ENCODE measurements at regions not wholly inside any gene's neighbourhood (a gene's known extent, or its start where the extent isn't known, plus 50 kb on each side); places are given as distances from the start of the nearest gene placed in this dataset.

DNA sequence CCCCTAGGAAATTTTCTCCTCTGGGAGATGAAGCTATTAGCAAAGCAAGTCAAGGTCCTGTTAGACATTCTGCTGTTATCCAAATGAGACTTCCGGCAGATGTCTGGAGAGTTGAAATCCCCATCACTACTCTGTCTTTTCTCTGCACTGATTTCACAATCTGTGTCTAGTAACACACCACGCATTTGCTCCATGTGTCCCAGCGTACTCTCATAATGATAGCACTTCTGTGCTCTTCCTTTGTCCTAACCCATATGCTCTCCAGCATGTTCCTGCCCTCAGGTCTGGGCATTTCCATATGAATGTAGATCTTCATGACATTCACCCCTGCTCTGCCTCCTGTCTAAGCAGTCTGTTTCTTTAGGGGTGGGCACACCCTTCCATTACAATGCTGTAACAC, 1949.0 kb upstream of the WWC1 start:
- no peak overlapping the region for H3K4me2 ChIP-seq (ENCODE audit: control insufficient read depth, extremely low read depth, insufficient read depth, low read depth, low read length)
- no peaks in the 10 kb centered on the region for H3K79me2 ChIP-seq (ENCODE audit: control insufficient read depth, insufficient read depth, low read length)
- H3K9me1 ChIP-seq (ENCODE audit: control insufficient read depth, extremely low read depth, insufficient read depth, low read length) = no peaks in the 10 kb centered on the region
- H3K4me1 ChIP-seq (ENCODE audit: control insufficient read depth, extremely low read depth, insufficient read depth, low read length) = no peaks in the 10 kb centered on the region
- no peaks in the 10 kb centered on the region for H3K36me3 ChIP-seq (ENCODE audit: control insufficient read depth in 2 of 2, extremely low read depth in 1 of 2, insufficient read depth in 2 of 2, low read length in 2 of 2)
- H3K9ac ChIP-seq (ENCODE audit: control insufficient read depth, extremely low read depth, insufficient read depth, low read length) = no peak overlapping the region
- no peaks in the 10 kb centered on the region for H4K20me1 ChIP-seq (ENCODE audit: control insufficient read depth, extremely low read depth, insufficient read depth, low read length)
- DNase-seq (ENCODE audit: low read depth, low spot score) (no peak), FAIRE-seq (no peak)
- H3K27me3 ChIP-seq (ENCODE audit: control insufficient read depth, extremely low read depth, insufficient read depth, low read length) = no peaks in the 10 kb centered on the region
- dilution Hi-C loops (cut with MboI; ENCODE audit: extremely low pct_ligation_motif_present, low sequenced_read_pairs) = no loop called here
- H2AFZ ChIP-seq (ENCODE audit: control insufficient read depth, low read length) = no peak overlapping the region
- H3K9me3 ChIP-seq (ENCODE audit: control insufficient read depth, low read depth, low read length) = no peaks in the 10 kb centered on the region
- no peak overlapping the region for H3K27ac ChIP-seq (ENCODE audit: control insufficient read depth, insufficient read depth, low read length)
- no peak overlapping the region for H3K4me3 ChIP-seq (ENCODE audit: control insufficient read depth in 2 of 3, extremely low read depth in 1 of 3, insufficient read depth in 2 of 3, low read depth in 1 of 3, low read length in 3 of 3)
- TF ChIP-seq, protein P1, sequence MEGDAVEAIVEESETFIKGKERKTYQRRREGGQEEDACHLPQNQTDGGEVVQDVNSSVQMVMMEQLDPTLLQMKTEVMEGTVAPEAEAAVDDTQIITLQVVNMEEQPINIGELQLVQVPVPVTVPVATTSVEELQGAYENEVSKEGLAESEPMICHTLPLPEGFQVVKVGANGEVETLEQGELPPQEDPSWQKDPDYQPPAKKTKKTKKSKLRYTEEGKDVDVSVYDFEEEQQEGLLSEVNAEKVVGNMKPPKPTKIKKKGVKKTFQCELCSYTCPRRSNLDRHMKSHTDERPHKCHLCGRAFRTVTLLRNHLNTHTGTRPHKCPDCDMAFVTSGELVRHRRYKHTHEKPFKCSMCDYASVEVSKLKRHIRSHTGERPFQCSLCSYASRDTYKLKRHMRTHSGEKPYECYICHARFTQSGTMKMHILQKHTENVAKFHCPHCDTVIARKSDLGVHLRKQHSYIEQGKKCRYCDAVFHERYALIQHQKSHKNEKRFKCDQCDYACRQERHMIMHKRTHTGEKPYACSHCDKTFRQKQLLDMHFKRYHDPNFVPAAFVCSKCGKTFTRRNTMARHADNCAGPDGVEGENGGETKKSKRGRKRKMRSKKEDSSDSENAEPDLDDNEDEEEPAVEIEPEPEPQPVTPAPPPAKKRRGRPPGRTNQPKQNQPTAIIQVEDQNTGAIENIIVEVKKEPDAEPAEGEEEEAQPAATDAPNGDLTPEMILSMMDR (optimal IDR thresholded peaks at IDR 0.05 in 1 of 3, IDR thresholded peaks at IDR 0.05 in 1 of 3, conservative IDR thresholded peaks at IDR 0.05 in 1 of 3; ENCODE audit: extremely low read depth in 1 of 3, insufficient read depth in 2 of 3, low read length in 3 of 3) = no peak
- TF ChIP-seq EZH2 (IDR thresholded peaks at IDR 0.05; ENCODE audit: low read length) = no peak

DNA sequence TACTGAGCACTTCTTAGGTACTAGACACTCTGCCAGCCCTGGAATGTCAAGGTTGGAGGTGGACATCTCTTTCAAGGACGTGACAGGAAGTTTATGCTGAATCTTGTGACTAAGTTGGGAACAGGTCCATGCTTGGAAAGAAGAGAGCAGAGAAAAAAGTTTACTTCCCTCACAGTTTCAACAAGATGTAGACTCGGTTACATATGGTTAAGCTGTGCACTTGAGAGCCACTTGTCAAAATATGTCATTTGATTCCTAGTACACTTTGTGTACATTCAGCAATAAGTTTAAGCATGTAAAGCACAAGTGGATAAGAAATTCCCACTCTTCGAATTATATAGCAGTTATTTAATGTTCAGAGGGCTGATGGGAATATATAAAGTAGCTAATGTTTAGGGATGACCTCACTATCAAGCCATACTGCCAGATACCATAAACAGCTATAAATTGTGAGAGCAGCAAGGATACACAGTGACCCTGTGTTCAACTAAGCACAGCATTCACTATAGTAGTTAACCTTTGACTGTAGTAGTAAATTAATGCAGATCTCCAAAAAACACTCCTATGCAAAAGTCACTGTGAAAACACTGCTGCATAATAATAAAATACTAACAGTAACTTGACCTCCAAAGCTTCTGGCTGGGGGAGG, 1944.6 kb upstream of the WWC1 start:
- Histone ChIP-seq H3K9me3 (ENCODE audit: control insufficient read depth, low read depth, low read length) (no peaks in the 10 kb centered on the region), H3K4me1 (ENCODE audit: control insufficient read depth, extremely low read depth, insufficient read depth, low read length) (no peaks in the 10 kb centered on the region), H3K36me3 (ENCODE audit: control insufficient read depth in 2 of 2, extremely low read depth in 1 of 2, insufficient read depth in 2 of 2, low read length in 2 of 2) (no peaks in the 10 kb centered on the region), H3K27ac (ENCODE audit: control insufficient read depth, insufficient read depth, low read length) (no peak overlapping the region), H3K9me1 (ENCODE audit: control insufficient read depth, extremely low read depth, insufficient read depth, low read length) (no peaks in the 10 kb centered on the region), H3K4me3 (ENCODE audit: control insufficient read depth in 2 of 3, extremely low read depth in 1 of 3, insufficient read depth in 2 of 3, low read depth in 1 of 3, low read length in 3 of 3) (no peak overlapping the region), H4K20me1 (ENCODE audit: control insufficient read depth, extremely low read depth, insufficient read depth, low read length) (no peaks in the 10 kb centered on the region), H3K27me3 (ENCODE audit: control insufficient read depth, extremely low read depth, insufficient read depth, low read length) (no peaks in the 10 kb centered on the region), H3K79me2 (ENCODE audit: control insufficient read depth, insufficient read depth, low read length) (no peaks in the 10 kb centered on the region), H2AFZ (ENCODE audit: control insufficient read depth, low read length) (no peak overlapping the region), H3K9ac (ENCODE audit: control insufficient read depth, extremely low read depth, insufficient read depth, low read length) (no peak overlapping the region), H3K4me2 (ENCODE audit: control insufficient read depth, extremely low read depth, insufficient read depth, low read depth, low read length) (no peak overlapping the region)
- dilution Hi-C loops (cut with MboI; ENCODE audit: extremely low pct_ligation_motif_present, low sequenced_read_pairs) = no loop called here
- TF ChIP-seq, protein P1 (optimal IDR thresholded peaks at IDR 0.05 in 1 of 3, IDR thresholded peaks at IDR 0.05 in 1 of 3, conservative IDR thresholded peaks at IDR 0.05 in 1 of 3; ENCODE audit: extremely low read depth in 1 of 3, insufficient read depth in 2 of 3, low read length in 3 of 3) = no peak
- TF ChIP-seq EZH2 (IDR thresholded peaks at IDR 0.05; ENCODE audit: low read length) = no peak
- DNase-seq (ENCODE audit: low read depth, low spot score) (no peak), FAIRE-seq (no peak)

Measured in keratinocyte (primary cell).